Stomach smooth muscle (tissue), 2 donors: ENCODE measurements at regions not wholly inside any gene's neighbourhood (a gene's known extent, or its start where the extent isn't known, plus 50 kb on each side); places are given as distances from the start of the nearest gene placed in this dataset.

ENCODE experiments used
- H3K27ac ChIP-seq: one replicate; pipeline ENCODE4 v1.7.0; 2013; ENCODE audit warnings: mild to moderate bottlenecking, low read length, inconsistent platforms
- H3K27me3 ChIP-seq, 2 donors: one replicate each; pipeline ENCODE4 v1.7.0; 2013; ENCODE audit warnings: low read length in 2 of 2; ENCODE audit not compliant: insufficient read depth in 2 of 2, control insufficient read depth in 1 of 2
- H3K36me3 ChIP-seq, 2 donors: one replicate each; pipeline ENCODE4 v1.7.0; 2013; ENCODE audit warnings: low read length in 2 of 2; ENCODE audit not compliant: control insufficient read depth in 2 of 2, insufficient read depth in 2 of 2
- H3K4me1 ChIP-seq: one replicate; pipeline ENCODE4 v1.7.0; 2013; ENCODE audit warnings: low read length; ENCODE audit not compliant: control insufficient read depth, insufficient read depth
- H3K4me3 ChIP-seq, 2 donors: one replicate each; pipeline ENCODE4 v1.7.0; 2013; ENCODE audit warnings: low read length in 2 of 2
- H3K9ac ChIP-seq, 2 donors: one replicate each; pipeline ENCODE4 v1.7.0; 2013; ENCODE audit warnings: low read length in 2 of 2, mild to moderate bottlenecking in 1 of 2
- H3K9me3 ChIP-seq, 2 donors: one replicate each; pipeline ENCODE4 v1.7.0; 2013; ENCODE audit warnings: low read length in 2 of 2; ENCODE audit not compliant: control insufficient read depth in 2 of 2
- donor health status: healthy.
- donor health status: Pancreatic carcinoma.

DNA sequence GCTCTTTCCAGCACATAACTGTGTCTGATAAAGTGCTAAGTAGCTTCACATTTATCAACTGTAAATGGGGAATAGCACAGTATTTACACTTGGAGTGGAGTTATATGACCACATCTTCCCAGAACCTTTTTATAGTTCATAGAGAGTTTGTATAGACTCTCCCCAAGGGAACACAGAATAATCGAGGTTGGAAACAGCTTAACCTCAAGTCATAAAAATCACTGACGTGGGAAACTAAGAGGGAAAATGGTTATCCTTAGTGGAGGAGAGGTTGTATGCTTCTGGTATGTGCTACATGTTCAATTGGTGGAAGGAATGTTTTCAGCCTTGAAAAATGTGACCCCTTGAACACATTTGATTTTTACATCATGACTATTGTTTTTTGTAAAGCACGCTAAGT is 167.9 kb upstream of the KIAA1217 start:
- Histone ChIP-seq H3K9ac (no peak overlapping the region), H3K36me3 (no peaks in the 10 kb centered on the region), H3K9me3 (no peaks in the 10 kb centered on the region), H3K4me1 (no peaks in the 10 kb centered on the region), H3K27me3 (no peaks in the 10 kb centered on the region), H3K27ac (no peak overlapping the region), H3K4me3 (no peak overlapping the region)

DNA sequence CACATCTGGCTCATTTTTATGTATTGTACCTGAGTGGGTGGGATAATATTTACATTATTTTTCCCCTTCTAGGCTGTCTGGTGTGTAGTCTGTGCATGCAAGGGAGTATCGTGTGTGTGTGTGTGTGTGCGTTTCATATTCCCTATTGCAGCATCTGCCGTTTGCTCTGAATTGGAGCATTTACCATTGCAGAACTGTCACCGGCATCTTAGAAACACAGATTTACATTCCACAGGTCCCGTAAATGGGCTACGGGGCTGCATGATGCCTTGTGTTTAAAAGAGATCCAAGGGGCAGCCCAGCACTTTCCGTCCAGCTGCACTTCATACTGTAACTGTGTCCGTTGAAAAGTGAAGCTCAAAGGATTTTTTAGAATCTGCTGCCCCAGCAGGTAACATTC is 167.1 kb upstream of the KIAA1217 start:
- Histone ChIP-seq H3K27me3 (no peaks in the 10 kb centered on the region), H3K9ac (no peak overlapping the region), H3K27ac (no peak overlapping the region), H3K4me1 (no peaks in the 10 kb centered on the region), H3K4me3 (no peak overlapping the region), H3K36me3 (no peaks in the 10 kb centered on the region), H3K9me3 (no peaks in the 10 kb centered on the region)

DNA sequence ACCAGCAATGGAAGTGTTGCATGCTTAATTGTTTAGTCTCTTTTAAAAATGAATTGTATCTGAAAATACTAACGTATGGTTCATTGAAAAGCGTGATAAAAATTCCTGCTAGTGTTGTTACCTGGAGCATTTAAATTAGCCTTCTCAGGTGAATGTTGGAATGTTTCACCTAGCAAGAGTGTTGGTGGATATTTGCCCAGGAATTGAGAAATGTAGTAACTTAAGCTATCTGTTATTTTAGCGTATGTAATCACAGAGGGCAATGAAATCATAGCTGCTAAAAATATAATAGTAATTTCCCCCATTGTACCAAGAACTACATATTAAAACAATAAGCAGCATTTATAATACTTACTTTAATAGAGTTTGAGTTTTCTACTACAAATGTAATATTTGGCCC is 166.1 kb upstream of the KIAA1217 start:
- no peak overlapping the region for H3K4me3 ChIP-seq
- no peaks in the 10 kb centered on the region for H3K9me3 ChIP-seq
- no peaks in the 10 kb centered on the region for H3K36me3 ChIP-seq
- no peak overlapping the region for H3K9ac ChIP-seq
- H3K27me3 ChIP-seq: no peaks in the 10 kb centered on the region
- no peak overlapping the region for H3K27ac ChIP-seq
- no peaks in the 10 kb centered on the region for H3K4me1 ChIP-seq

DNA sequence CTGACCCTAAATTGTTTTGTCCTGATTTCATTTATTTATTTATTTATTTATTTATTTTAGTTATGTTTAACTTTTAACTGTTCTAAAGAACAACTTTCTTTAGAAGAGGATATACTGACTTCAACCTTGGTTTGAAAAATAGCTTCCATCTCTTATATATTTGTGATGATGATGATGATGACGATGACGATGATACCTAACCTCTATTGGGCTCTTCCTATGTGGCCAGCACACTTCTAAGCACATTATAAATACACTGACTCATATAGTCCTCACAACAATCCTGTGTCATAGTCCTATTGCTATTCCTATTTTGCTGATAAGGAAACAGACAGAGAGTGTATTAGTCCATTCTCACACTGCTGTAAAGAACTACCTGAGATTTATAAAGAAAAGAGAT is 162.9 kb upstream of the KIAA1217 start:
- H3K9ac ChIP-seq: no peak overlapping the region
- H3K36me3 ChIP-seq: no peaks in the 10 kb centered on the region
- no peak overlapping the region for H3K4me3 ChIP-seq
- H3K4me1 ChIP-seq: no peaks in the 10 kb centered on the region
- H3K27me3 ChIP-seq: no peaks in the 10 kb centered on the region
- H3K27ac ChIP-seq: no peak overlapping the region
- peaks cover 0 to 3% of the 10 kb centered on the region in 2 donors for H3K9me3 ChIP-seq

DNA sequence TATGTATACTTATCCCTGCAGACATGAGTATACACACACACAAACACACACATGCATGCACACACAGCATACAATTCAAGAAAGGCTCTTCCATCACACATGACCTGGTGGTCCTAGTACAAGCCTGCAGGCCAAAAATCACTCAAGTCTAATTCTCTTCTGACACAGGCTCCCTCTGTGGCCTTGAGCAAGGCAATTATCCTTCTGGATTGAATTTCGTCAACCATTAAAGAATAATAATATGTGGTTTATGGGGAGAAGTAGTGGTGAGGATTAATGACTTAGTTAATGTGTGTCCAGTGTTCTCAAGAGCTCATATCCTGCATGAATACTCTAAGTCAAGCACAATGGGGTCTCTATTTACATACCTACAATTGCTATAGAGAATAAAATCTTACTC is 161.8 kb upstream of the KIAA1217 start:
- no peaks in the 10 kb centered on the region for H3K27me3 ChIP-seq
- no peaks in the 10 kb centered on the region for H3K36me3 ChIP-seq
- H3K9ac ChIP-seq: no peak overlapping the region
- no peak overlapping the region for H3K27ac ChIP-seq
- H3K4me1 ChIP-seq: no peaks in the 10 kb centered on the region
- H3K4me3 ChIP-seq: no peak overlapping the region
- peaks cover 0 to 3% of the 10 kb centered on the region in 2 donors for H3K9me3 ChIP-seq

DNA sequence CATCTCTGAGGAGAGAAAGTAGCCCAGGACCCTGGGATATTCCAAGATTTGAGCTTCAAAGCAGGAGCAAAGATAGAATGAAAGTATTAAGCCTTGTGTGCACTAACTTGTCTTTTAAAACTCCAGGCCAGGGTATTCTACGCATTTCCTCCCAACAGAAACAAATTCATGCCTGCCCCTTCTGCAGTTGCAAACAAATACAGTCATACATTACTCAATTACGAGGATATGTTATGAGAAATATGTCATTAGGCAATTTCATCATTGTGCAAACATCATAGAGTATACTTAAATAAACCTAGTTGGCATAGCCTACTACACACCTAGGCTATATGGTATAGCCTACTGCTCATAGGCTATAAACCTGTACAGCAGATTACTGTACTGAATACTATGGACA is 154.5 kb upstream of the KIAA1217 start:
- H3K4me3 ChIP-seq: no peak overlapping the region
- H3K9ac ChIP-seq: no peak overlapping the region
- H3K36me3 ChIP-seq: no peaks in the 10 kb centered on the region
- H3K4me1 ChIP-seq: no peaks in the 10 kb centered on the region
- H3K9me3 ChIP-seq: peaks cover 0 to 3% of the 10 kb centered on the region in 2 donors
- H3K27me3 ChIP-seq: no peaks in the 10 kb centered on the region
- H3K27ac ChIP-seq: no peak overlapping the region

DNA sequence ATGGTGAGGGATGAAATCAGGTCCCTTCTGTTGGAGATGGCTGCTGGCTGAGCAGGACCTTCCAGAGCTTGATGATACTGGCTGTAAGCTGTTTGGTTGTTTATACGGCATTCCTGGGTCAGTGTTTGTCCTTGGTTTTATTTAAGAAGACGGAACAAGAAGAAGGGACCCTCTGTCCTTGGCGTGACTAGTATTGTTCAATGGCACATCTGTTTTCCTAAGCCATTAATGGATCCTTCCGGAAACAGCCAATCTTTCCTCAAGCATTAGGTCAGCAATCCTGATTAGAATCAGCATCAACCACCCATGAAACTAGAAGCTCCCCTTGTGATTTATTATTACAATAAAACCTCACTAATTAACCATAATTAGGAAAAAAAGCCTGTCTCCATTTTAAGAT is 128.7 kb upstream of the KIAA1217 start:
- Histone ChIP-seq H3K4me3 (no peak overlapping the region), H3K4me1 (no peaks in the 10 kb centered on the region), H3K9ac (no peak overlapping the region), H3K27me3 (no peaks in the 10 kb centered on the region), H3K36me3 (no peaks in the 10 kb centered on the region), H3K9me3 (no peaks in the 10 kb centered on the region), H3K27ac (no peak overlapping the region)

DNA sequence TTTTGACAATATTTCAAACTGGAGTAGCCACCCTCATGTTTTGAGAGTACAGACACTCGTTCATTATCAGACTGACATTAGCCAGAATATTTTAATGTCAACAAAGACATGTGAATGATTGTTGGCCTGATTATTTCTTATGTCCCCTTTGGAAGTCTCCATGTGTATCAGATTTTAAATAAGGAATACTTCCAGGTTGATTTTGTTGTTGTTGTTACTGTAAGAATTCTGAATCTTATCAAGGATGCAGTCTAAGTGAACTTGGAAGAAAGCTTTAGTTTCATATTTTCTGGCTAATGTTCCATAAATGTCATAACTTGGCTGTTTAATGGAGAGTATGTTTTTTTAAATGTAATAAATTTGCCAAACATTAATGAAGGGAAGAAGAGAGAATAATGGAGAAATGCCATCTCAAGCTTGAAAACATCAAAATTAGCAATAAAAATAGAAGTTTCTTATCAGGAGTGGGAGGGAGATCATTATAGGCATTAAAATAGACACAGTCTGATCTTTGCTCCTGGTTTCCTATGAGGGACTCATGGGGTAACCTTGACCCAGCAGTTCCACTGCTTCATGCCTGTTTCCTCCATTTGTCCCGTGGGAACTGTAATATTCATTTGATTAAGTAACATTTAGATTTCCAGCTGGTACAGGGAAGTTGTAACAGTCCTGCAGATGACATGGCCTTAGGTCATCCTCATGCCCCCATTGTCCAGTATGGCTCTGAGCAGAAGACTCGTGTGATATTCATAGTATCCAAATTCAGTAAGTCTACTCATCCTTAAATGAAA is 122.4 kb upstream of the KIAA1217 start:
- H3K9me3 ChIP-seq: no peaks in the 10 kb centered on the region
- no peaks in the 10 kb centered on the region for H3K36me3 ChIP-seq
- no peaks in the 10 kb centered on the region for H3K27me3 ChIP-seq
- no peak overlapping the region for H3K27ac ChIP-seq
- H3K9ac ChIP-seq: no peak overlapping the region
- no peaks in the 10 kb centered on the region for H3K4me1 ChIP-seq
- H3K4me3 ChIP-seq: no peak overlapping the region

DNA sequence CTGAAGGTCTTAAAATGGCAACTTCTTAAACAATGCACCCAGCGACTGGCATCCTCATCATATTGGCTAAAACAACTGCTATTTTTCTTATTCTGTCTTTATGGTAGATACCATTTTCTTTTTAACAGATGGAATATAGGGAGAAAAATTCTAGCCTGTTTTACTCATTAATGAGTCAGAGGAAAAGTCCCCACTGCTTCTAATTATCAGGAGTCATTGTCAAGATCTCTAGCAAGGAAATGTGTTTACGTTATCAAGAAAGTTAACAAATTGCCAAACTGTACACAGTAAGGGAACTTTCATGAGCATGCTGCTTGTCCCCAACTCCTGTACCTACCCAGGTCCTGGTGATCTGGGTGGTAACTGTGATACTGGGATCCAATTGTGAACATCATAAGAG is 117.7 kb upstream of the KIAA1217 start:
- Histone ChIP-seq H3K4me3 (no peak overlapping the region), H3K4me1 (no peaks in the 10 kb centered on the region), H3K9ac (no peak overlapping the region), H3K27ac (no peak overlapping the region), H3K36me3 (no peaks in the 10 kb centered on the region), H3K9me3 (no peaks in the 10 kb centered on the region), H3K27me3 (no peaks in the 10 kb centered on the region)

DNA sequence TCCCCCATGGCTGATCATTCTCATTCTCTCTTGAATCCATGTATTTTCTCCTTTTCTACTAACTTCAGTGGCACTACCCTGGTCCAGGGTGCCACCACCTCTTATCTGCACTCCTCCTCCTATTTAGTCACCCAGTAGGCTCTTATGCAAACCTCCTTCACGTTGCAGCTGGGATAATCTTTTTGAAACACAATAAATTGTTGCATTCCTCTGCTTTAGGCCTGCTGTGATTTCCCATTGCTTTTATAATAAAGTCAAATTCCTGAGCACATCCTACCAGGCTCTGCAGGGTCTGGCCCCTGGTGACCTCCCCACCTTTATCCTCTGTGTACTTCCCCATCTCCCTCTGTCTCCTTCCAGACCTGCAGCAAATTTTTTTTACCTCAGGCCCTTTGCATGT is 112.7 kb upstream of the KIAA1217 start:
- Histone ChIP-seq H3K36me3 (no peaks in the 10 kb centered on the region), H3K27ac (no peak overlapping the region)

DNA sequence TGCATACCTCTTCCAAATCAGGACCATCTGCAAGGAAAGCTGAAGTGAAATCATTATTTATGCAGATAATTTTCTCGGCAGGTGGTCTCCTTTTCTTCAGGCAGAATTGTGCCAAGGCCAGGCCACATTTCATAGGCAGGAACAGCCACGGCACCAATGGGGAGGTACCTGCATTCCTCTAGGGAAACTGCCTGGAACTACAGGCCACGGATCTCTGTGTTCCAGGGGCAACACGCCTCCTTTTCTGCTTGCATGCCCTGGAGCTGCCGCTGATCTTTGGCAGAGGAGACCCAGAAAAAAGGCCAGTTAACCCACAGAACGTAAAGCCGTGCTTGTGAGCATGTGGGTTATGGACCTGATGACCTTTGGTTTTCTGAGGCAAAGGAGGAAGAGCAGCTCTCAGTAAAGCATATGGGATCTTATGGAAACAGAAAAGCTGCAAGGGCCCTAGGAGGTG is 111.2 kb upstream of the KIAA1217 start:
- no peaks in the 10 kb centered on the region for H3K27me3 ChIP-seq
- no peak overlapping the region for H3K4me3 ChIP-seq
- H3K9me3 ChIP-seq: no peaks in the 10 kb centered on the region
- no peak overlapping the region for H3K9ac ChIP-seq
- H3K4me1 ChIP-seq: no peaks in the 10 kb centered on the region
- no peak overlapping the region for H3K27ac ChIP-seq
- no peaks in the 10 kb centered on the region for H3K36me3 ChIP-seq

More for the DNA sequence above, 112.7 kb upstream of the KIAA1217 start:
- Histone ChIP-seq H3K9me3 (no peaks in the 10 kb centered on the region), H3K9ac (no peak overlapping the region), H3K4me3 (no peak overlapping the region), H3K27me3 (no peaks in the 10 kb centered on the region), H3K4me1 (no peaks in the 10 kb centered on the region)
